B cell (primary cell): ENCODE measurements at regions not wholly inside any gene's neighbourhood (a gene's known extent, or its start where the extent isn't known, plus 50 kb on each side); places are given as distances from the start of the nearest gene placed in this dataset.
A peak's percentile ranks its signal among the peaks of the same experiment; 100 is the strongest.
"Not testable (repeated sequence)": the region's sequence is repeated elsewhere in the genome, so short reads cannot be mapped to it uniquely, and the experiment has no call there.

Experiments
- ATAC-seq: fragments of 200-7000 bp; cut with Tn5 transposase; one replicate; pipeline ENCODE4 v1.10.0; 2021; ENCODE audit warnings: low read depth, mild to moderate bottlenecking, moderate number of reproducible peaks, moderate library complexity
- CTCF ChIA-PET: fragments of 350-600 bp; sonication (Branson Sonifier 250); formaldehyde crosslinking; loops from one replicate; lab custom pipeline; 2021; ENCODE audit warnings: antibody characterized with exemption, inconsistent platforms; lab: Charles Lee
- POLR2A ChIA-PET: fragments of 350-600 bp; sonication (Branson Sonifier 250); formaldehyde crosslinking; loops from one replicate; lab custom pipeline; 2021; ENCODE audit warnings: antibody characterized with exemption; lab: Charles Lee
- DNase-seq: peaks from one replicate; pipeline ENCODE4 v3.0.0; 2013
- H2AFZ ChIP-seq: 2 replicates; pipeline ENCODE4 v1.6.1; 2012; ENCODE audit warnings: mild to moderate bottlenecking, low read depth, low read length; ENCODE audit not compliant: insufficient read depth, poor library complexity, severe bottlenecking
- H3K27ac ChIP-seq, 2 donors: 1 replicate in 1 of 2; 2 replicates in 1 of 2; pipeline ENCODE4 v1.5.1; 2012 to 2013; ENCODE audit warnings: low read length in 2 of 2, mild to moderate bottlenecking in 2 of 2, moderate library complexity in 1 of 2
- H3K27me3 ChIP-seq, 4 experiments: fragments of 200-600 bp in 1 of 4; sonication (generic) in 1 of 4; replicated peaks in 1 of 4; 1 replicate in 2 of 4; 2 replicates in 2 of 4; pipeline versions ENCODE4 v1.6.1 to v1.7.0; 2013 to 2016; ENCODE audit warnings: low read length in 3 of 4, mild to moderate bottlenecking in 2 of 4, mixed read lengths in 1 of 4, moderate library complexity in 1 of 4; ENCODE audit not compliant: insufficient read depth in 4 of 4, control insufficient read depth in 3 of 4; ENCODE audit errors: control extremely low read depth in 1 of 4
- H3K36me3 ChIP-seq, 2 experiments: replicated peaks in 1 of 2; 1 replicate in 1 of 2; 2 replicates in 1 of 2; pipeline versions ENCODE4 v1.6.1 to v1.7.1; 2013; ENCODE audit warnings: low read length in 1 of 2; ENCODE audit not compliant: insufficient read depth in 2 of 2, control insufficient read depth in 1 of 2; ENCODE audit errors: control extremely low read depth in 1 of 2, extremely low read depth in 1 of 2
- H3K4me1 ChIP-seq, 2 donors: fragments of 200-600 bp in 1 of 2; sonication (generic) in 1 of 2; 1 replicate in 1 of 2; 2 replicates in 1 of 2; pipeline versions ENCODE4 v1.5.1 to v1.6.1; 2013 to 2017; ENCODE audit warnings: low read length in 2 of 2; ENCODE audit not compliant: control insufficient read depth in 2 of 2, insufficient read depth in 2 of 2
- H3K4me2 ChIP-seq: replicated peaks from 2 replicates; pipeline ENCODE3; 2012; ENCODE audit warnings: mild to moderate bottlenecking, low read depth, low read length; ENCODE audit not compliant: poor library complexity, severe bottlenecking
- H3K4me3 ChIP-seq, 5 experiments: fragments of 200-600 bp in 1 of 5; sonication (generic) in 1 of 5; 1 replicate in 3 of 5; 2 replicates in 2 of 5; pipeline versions ENCODE4 v1.5.1 to v1.7.0; 2011 to 2016; ENCODE audit warnings: low read length in 4 of 5, mild to moderate bottlenecking in 4 of 5, low read depth in 2 of 5, control low read depth in 1 of 5, moderate library complexity in 1 of 5; ENCODE audit not compliant: insufficient read depth in 1 of 5; ENCODE audit errors: control extremely low read depth in 1 of 5, extremely low read depth in 1 of 5
- H3K79me2 ChIP-seq: fragments of 200-600 bp; sonication (generic); one replicate; pipeline ENCODE4 v1.6.0; 2016; ENCODE audit warnings: low read length; ENCODE audit not compliant: control insufficient read depth, insufficient read depth
- H3K9ac ChIP-seq: fragments of 200-600 bp; sonication (generic); 2 replicates; pipeline ENCODE4 v1.6.1; 2017; ENCODE audit warnings: mild to moderate bottlenecking, low read length, moderate library complexity
- H3K9me3 ChIP-seq, 3 donors: one replicate each; pipeline versions ENCODE4 v1.6.1 to v1.7.1; 2013; ENCODE audit warnings: low read length in 2 of 3; ENCODE audit not compliant: control insufficient read depth in 2 of 3, insufficient read depth in 1 of 3; ENCODE audit errors: control extremely low read depth in 1 of 3
- H4K20me1 ChIP-seq: 2 replicates; pipeline ENCODE4 v1.6.0; 2012; ENCODE audit warnings: mild to moderate bottlenecking, low read length; ENCODE audit not compliant: insufficient read depth, control insufficient read depth, poor library complexity, severe bottlenecking
- H3K27ac Mint-ChIP-seq: one replicate; pipeline ENCODE4 v1.8.0; 2021; ENCODE audit warnings: mixed read lengths
- H3K27me3 Mint-ChIP-seq: one replicate; pipeline ENCODE4 v1.8.0; 2021; ENCODE audit warnings: mixed read lengths
- H3K4me1 Mint-ChIP-seq: one replicate; pipeline ENCODE4 v1.8.0; 2021; ENCODE audit warnings: mixed read lengths
- H3K4me3 Mint-ChIP-seq: one replicate; pipeline ENCODE4 v1.8.0; 2021; ENCODE audit warnings: mixed read lengths
- H3K9me3 Mint-ChIP-seq: one replicate; pipeline ENCODE4 v1.8.0; 2022; ENCODE audit warnings: mixed read lengths; ENCODE audit not compliant: insufficient read depth
- CTCF ChIP-seq: fragments of 200-600 bp; IDR thresholded peaks from one replicate; pipeline ENCODE4 v1.8.0; 2022; ENCODE audit warnings: antibody characterized with exemption, mild to moderate bottlenecking
- EZH2 ChIP-seq: IDR thresholded peaks from 2 replicates; pipeline ENCODE4 v1.6.1; 2012; ENCODE audit warnings: borderline replicate concordance, low read depth, mild to moderate bottlenecking, moderate library complexity, low read length; ENCODE audit not compliant: insufficient read depth, poor library complexity, severe bottlenecking
- WGBS: methylation state at CpG from one replicate; pipeline ENCODE4 v1.1.5; 2013; ENCODE audit warnings: missing lambda C conversion rate; ENCODE audit not compliant: insufficient coverage; 5-methylcytosine and 5-hydroxymethylcytosine counted together
- intact Hi-C: fragments of 100-400 bp; cut with micrococcal nuclease; formaldehyde crosslinking; loops from one replicate; pipeline ENCODE4 v1.10.0; 2022

DNA sequence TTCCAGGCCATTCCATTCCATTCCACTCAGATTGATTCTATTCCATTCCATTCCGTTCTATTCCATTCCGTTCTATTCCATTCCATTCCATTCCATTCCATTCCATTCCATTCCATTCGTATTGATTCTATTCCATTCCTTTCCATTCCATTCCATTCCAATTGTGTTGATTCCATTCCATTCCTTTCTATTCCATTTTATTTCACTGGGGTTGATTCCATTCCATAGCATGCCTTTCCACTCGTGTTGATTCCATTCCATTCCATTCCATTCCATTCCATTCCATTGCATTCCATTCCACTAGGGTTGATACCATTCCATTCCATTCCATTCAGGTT lies 1142.3 kb downstream of the RPIA start:
- Histone ChIP-seq H4K20me1 (no peaks in the 10 kb centered on the region), H3K27ac (no peak overlapping the region), H3K27me3 (no peaks in the 10 kb centered on the region), H3K79me2 (no peaks in the 10 kb centered on the region), H3K9me3 (peaks cover 7 to 34% (median 19%) of the 10 kb centered on the region in 3 donors), H3K4me2 (no peak overlapping the region), H3K4me1 (no peaks in the 10 kb centered on the region), H2AFZ (no peak overlapping the region), H3K4me3 (no peak overlapping the region), H3K36me3 (no peaks in the 10 kb centered on the region), H3K9ac (no peak overlapping the region)
- intact Hi-C loops = loop anchor here (2.0 kb wide), 1 partner anchor 29 kb away; no protein-coding TSS in a partner anchor
- ChIA-PET POLR2A (no interaction called here), CTCF (no interaction called here)
- DNase-seq (peak; percentile 25), ATAC-seq (no peak)
- H3K27ac Mint-ChIP-seq = no peak overlapping the region
- H3K4me1 Mint-ChIP-seq = peaks cover 4% of the 10 kb centered on the region
- H3K4me3 Mint-ChIP-seq = no peak overlapping the region
- TF ChIP-seq CTCF (no peak), EZH2 (no peak)
- peaks cover 30% of the 10 kb centered on the region for H3K9me3 Mint-ChIP-seq
- WGBS = 78% methylated on average over 4 of the region's 4 CpGs
- H3K27me3 Mint-ChIP-seq = no peaks in the 10 kb centered on the region

DNA sequence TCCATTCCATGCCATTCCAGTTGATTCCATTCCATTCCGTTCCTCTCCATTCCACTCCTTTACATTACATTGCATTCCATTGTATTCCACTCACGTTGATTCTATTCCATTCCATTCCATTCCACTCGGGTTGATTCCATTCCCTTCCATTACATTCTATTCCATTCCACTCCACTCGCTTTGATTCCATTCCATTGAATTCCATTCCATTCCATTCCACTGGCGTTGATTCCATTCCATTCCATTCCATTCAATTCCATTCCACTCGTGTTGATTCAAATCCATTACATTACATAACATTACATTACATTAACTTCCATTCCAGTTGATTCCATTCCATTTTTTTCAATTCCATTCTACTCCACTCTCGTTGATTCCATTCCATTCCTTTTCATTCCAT lies 1142.8 kb downstream of the RPIA start:
- H3K4me1 Mint-ChIP-seq = peaks cover 4% of the 10 kb centered on the region
- Histone ChIP-seq H2AFZ (no peak overlapping the region), H3K9ac (no peak overlapping the region), H4K20me1 (no peaks in the 10 kb centered on the region), H3K9me3 (peaks cover 7 to 34% (median 19%) of the 10 kb centered on the region in 3 donors), H3K79me2 (no peaks in the 10 kb centered on the region), H3K4me2 (no peak overlapping the region), H3K4me1 (no peaks in the 10 kb centered on the region), H3K27me3 (no peaks in the 10 kb centered on the region), H3K27ac (no peak overlapping the region), H3K36me3 (no peaks in the 10 kb centered on the region), H3K4me3 (no peak overlapping the region)
- no peaks in the 10 kb centered on the region for H3K27me3 Mint-ChIP-seq
- CTCF ChIA-PET = no interaction called here
- no peak overlapping the region for H3K4me3 Mint-ChIP-seq
- H3K27ac Mint-ChIP-seq = no peak overlapping the region
- no peak for ATAC-seq
- 76% methylated on average over 7 of the region's 7 CpGs for WGBS
- intact Hi-C loops = loop anchor here (2.0 kb wide), 1 partner anchor 30 kb away; no protein-coding TSS in a partner anchor
- peaks cover 28% of the 10 kb centered on the region for H3K9me3 Mint-ChIP-seq
- TF ChIP-seq CTCF (no peak), EZH2 (no peak)
- no peak for DNase-seq
- POLR2A ChIA-PET = no interaction called here

DNA sequence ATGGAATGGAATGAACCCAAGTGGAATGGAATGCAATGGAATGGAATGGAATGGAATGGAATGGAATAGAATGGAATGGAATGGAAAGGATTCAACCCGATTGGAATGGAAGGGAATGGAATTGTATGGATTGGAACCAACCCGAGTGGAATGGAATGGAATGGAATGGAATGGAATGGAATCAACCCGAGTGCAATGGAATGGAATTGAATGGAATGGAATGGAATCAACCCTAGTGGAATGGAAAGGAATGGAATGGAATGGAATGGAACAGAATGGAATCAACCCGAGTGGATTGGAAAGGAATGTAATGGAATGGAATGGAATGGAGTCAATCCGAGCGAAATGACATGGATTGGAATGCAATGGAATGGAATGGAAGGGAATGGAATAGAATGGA lies 1144.9 kb downstream of the RPIA start:
- H3K27me3 Mint-ChIP-seq, DNase-seq, H3K9ac ChIP-seq, H3K79me2 ChIP-seq, POLR2A ChIA-PET, H3K4me3 ChIP-seq, CTCF ChIA-PET, H3K27ac ChIP-seq, H3K4me3 Mint-ChIP-seq, H2AFZ ChIP-seq, H3K27ac Mint-ChIP-seq, H3K4me1 ChIP-seq, intact Hi-C loops, H3K4me2 ChIP-seq, H3K27me3 ChIP-seq, ATAC-seq, H4K20me1 ChIP-seq, H3K36me3 ChIP-seq: not testable (repeated sequence)
- 75% methylated on average over 6 of the region's 6 CpGs for WGBS
- Mint-ChIP-seq H3K4me1 (peaks cover 11% of the 10 kb centered on the region), H3K9me3 (peaks cover 28% of the 10 kb centered on the region)
- peaks cover 4 to 21% (median 19%) of the 10 kb centered on the region in 3 donors for H3K9me3 ChIP-seq
